MM.1S (cell line): ENCODE measurements at regions not wholly inside any gene's neighbourhood (a gene's known extent, or its start where the extent isn't known, plus 50 kb on each side); places are given as distances from the start of the nearest gene placed in this dataset.

ENCODE experiments used
- DNase-seq: peaks from one replicate; pipeline ENCODE4 v3.0.0-alpha.2; 2015
- H2AFZ ChIP-seq: fragments of 300-600 bp; sonication (generic); 2 replicates; pipeline ENCODE4 v1.6.0; 2016; ENCODE audit warnings: antibody characterized with exemption, low read length
- H3F3A ChIP-seq: fragments of 300-600 bp; sonication (generic); 2 replicates; pipeline ENCODE4 v1.6.1; 2016; ENCODE audit warnings: mild to moderate bottlenecking, antibody characterized with exemption, low read length, moderate library complexity, mixed read lengths; ENCODE audit not compliant: insufficient read depth
- H3K27ac ChIP-seq: fragments of 300-600 bp; sonication (generic); 2 replicates; pipeline ENCODE4 v1.5.1; 2016; ENCODE audit warnings: mild to moderate bottlenecking, low read length
- H3K27me3 ChIP-seq: fragments of 300-600 bp; sonication (generic); replicated peaks from 2 replicates; pipeline ENCODE4 v1.6.0; 2016; ENCODE audit warnings: low read length; ENCODE audit not compliant: insufficient read depth
- H3K36me3 ChIP-seq: fragments of 300-600 bp; sonication (generic); replicated peaks from 2 replicates; pipeline ENCODE4 v1.6.1; 2016; ENCODE audit warnings: mild to moderate bottlenecking, low read length, mixed read lengths; ENCODE audit not compliant: insufficient read depth
- H3K4me1 ChIP-seq: fragments of 300-600 bp; sonication (generic); 2 replicates; pipeline ENCODE4 v1.6.1; 2016; ENCODE audit warnings: low read length, mixed read lengths
- H3K4me2 ChIP-seq: fragments of 300-600 bp; sonication (generic); 2 replicates; pipeline ENCODE4 v1.6.0; 2016; ENCODE audit warnings: low read depth, low read length
- H3K4me3 ChIP-seq: fragments of 300-600 bp; sonication (generic); 2 replicates; pipeline ENCODE4 v1.5.1; 2016; ENCODE audit warnings: low read length, mixed read lengths
- H3K79me2 ChIP-seq: fragments of 300-600 bp; sonication (generic); 2 replicates; pipeline ENCODE4 v1.6.1; 2016; ENCODE audit warnings: mixed run types, low read length, mixed read lengths
- H3K9ac ChIP-seq: fragments of 300-600 bp; sonication (generic); 2 replicates; pipeline ENCODE4 v1.6.1; 2016; ENCODE audit warnings: low read length, mixed read lengths
- H3K9me2 ChIP-seq: fragments of 300-600 bp; sonication (generic); replicated peaks from 2 replicates; pipeline ENCODE4 v1.6.1; 2016; ENCODE audit warnings: mild to moderate bottlenecking, low read length, mixed read lengths; ENCODE audit not compliant: insufficient read depth
- H3K9me3 ChIP-seq: fragments of 300-600 bp; sonication (generic); replicated peaks from 2 replicates; pipeline ENCODE4 v1.6.1; 2016; ENCODE audit warnings: mild to moderate bottlenecking, low read length, mixed read lengths; ENCODE audit not compliant: insufficient read depth
- H4K20me1 ChIP-seq: fragments of 300-600 bp; sonication (generic); 2 replicates; pipeline ENCODE4 v1.6.1; 2016; ENCODE audit warnings: mild to moderate bottlenecking, low read length, moderate library complexity, mixed read lengths; ENCODE audit not compliant: insufficient read depth
- EZH2 ChIP-seq: fragments of 300-600 bp; sonication (generic); optimal IDR thresholded peaks from 2 replicates; pipeline ENCODE3; 2017; ENCODE audit warnings: low read depth, mild to moderate bottlenecking, antibody characterized with exemption, low read length, mixed read lengths
- EZH2phosphoT487 ChIP-seq: fragments of 300-600 bp; sonication (generic); IDR thresholded peaks from 2 replicates; pipeline ENCODE4 v1.6.1; 2018; ENCODE audit warnings: antibody characterized with exemption, low read length
- TF ChIP-seq, protein P1 (sequence below): fragments of 300-600 bp; sonication (generic); IDR thresholded peaks from 2 replicates; pipeline ENCODE4 v1.5.1; 2016; ENCODE audit warnings: antibody characterized with exemption, low read length, mixed read lengths

DNA sequence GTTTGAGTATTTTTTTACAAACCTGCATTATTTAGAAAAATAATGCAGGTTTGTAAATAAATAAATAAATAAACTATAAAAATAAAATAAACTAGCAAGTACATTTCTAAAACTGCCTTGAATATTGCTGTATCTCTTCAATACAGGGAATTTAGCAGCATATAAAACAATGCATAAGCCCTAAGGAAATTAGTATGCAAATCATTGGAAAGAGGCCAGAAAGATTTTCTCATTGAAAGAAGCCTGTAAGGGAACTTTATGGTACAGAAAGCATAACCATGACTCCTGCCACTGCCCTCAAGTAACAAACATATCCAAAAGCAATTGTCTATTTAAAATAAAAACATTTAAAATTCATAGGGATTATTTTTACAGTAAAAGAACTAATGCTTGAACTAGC is 387.3 kb downstream of the HINT1 start:
- Histone ChIP-seq H3K36me3 (no peaks in the 10 kb centered on the region), H3K9ac (no peak overlapping the region), H3K4me3 (no peak overlapping the region), H3K27ac (no peak overlapping the region), H3K79me2 (no peaks in the 10 kb centered on the region), H3K27me3 (no peaks in the 10 kb centered on the region), H3F3A (no peaks in the 10 kb centered on the region), H3K4me1 (no peaks in the 10 kb centered on the region), H3K9me3 (no peaks in the 10 kb centered on the region), H4K20me1 (no peaks in the 10 kb centered on the region), H2AFZ (no peak overlapping the region), H3K4me2 (no peak overlapping the region), H3K9me2 (no peaks in the 10 kb centered on the region)
- TF ChIP-seq EZH2phosphoT487 (no peak), EZH2 (no peak)
- TF ChIP-seq, protein P1, sequence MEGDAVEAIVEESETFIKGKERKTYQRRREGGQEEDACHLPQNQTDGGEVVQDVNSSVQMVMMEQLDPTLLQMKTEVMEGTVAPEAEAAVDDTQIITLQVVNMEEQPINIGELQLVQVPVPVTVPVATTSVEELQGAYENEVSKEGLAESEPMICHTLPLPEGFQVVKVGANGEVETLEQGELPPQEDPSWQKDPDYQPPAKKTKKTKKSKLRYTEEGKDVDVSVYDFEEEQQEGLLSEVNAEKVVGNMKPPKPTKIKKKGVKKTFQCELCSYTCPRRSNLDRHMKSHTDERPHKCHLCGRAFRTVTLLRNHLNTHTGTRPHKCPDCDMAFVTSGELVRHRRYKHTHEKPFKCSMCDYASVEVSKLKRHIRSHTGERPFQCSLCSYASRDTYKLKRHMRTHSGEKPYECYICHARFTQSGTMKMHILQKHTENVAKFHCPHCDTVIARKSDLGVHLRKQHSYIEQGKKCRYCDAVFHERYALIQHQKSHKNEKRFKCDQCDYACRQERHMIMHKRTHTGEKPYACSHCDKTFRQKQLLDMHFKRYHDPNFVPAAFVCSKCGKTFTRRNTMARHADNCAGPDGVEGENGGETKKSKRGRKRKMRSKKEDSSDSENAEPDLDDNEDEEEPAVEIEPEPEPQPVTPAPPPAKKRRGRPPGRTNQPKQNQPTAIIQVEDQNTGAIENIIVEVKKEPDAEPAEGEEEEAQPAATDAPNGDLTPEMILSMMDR, result no peak
- DNase-seq, result no peak

DNA sequence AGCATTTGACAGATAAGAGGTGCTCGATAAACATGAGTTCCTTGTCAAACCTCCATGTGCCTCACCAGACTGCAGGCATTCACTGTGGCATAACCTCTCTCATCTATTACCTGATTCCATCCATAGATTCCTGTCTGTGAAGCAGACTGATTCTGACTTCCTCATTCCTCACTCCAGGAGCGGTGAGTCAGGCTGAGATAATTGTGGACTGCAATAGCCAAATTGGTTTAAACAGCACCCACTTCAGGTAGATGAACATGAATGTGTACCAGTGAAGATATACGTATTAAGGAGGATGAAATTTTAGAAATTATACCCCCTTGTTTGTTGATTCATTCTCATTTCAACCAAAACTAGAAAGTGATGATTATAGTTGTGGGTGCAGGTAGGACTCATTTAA is 391.2 kb downstream of the HINT1 start:
- no peak for DNase-seq
- no peak for TF ChIP-seq EZH2
- TF ChIP-seq, protein P1, result no peak
- Histone ChIP-seq H3K79me2 (no peaks in the 10 kb centered on the region), H3K4me3 (no peak overlapping the region), H3K36me3 (no peaks in the 10 kb centered on the region), H3K27ac (no peak overlapping the region), H2AFZ (no peak overlapping the region), H4K20me1 (no peaks in the 10 kb centered on the region), H3K4me1 (no peaks in the 10 kb centered on the region), H3F3A (no peaks in the 10 kb centered on the region), H3K27me3 (no peaks in the 10 kb centered on the region), H3K4me2 (no peak overlapping the region), H3K9ac (no peak overlapping the region), H3K9me3 (no peaks in the 10 kb centered on the region), H3K9me2 (no peaks in the 10 kb centered on the region)

DNA sequence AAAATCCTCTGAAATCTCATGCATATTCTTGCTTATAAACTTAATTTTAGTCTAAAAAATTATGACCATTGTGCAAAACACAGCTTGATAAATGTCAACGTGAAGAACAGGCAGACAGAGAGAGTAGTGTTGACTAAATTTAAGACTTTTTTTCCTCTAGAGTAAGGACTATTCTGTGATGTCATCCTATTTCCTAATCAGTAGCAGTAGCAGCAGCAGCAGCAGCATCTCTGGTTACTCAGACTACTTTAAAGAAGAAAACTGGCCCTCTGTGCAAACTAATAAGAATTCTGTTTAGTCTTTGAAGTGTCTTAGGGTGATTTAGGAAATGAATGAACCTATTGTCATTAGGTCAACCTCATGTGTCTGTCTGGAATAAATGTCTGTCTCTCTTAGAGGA is 403.0 kb downstream of the HINT1 start:
- Histone ChIP-seq H3K4me3 (no peak overlapping the region), H3K4me1 (no peaks in the 10 kb centered on the region), H3K36me3 (no peaks in the 10 kb centered on the region), H3K9ac (no peak overlapping the region), H3K4me2 (no peak overlapping the region), H4K20me1 (no peaks in the 10 kb centered on the region), H3K27ac (no peak overlapping the region), H3F3A (no peaks in the 10 kb centered on the region), H3K9me2 (no peaks in the 10 kb centered on the region), H3K9me3 (no peaks in the 10 kb centered on the region), H3K79me2 (no peaks in the 10 kb centered on the region), H2AFZ (no peak overlapping the region), H3K27me3 (no peaks in the 10 kb centered on the region)
- DNase-seq, result no peak
- TF ChIP-seq, protein P1, result no peak
- TF ChIP-seq EZH2 (no peak), EZH2phosphoT487 (no peak)

DNA sequence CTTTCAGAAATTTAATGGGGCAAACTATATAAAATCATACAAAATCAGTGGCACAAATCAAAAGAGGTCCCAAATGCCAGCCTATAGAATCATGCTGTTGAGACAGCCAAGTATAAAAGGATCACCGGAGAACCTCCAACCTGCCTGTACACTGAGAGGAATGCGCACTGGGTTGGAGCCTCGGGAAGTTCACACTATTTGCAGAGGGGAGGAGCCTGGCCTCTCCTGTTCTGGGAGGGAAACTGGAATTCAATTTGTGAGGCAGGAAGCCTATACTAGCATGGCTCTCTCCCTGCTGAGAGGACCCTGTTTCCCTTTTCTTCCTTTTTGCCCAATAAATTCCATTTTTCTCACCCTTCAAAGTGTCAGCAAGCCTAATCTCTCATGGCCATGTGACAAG is 406.0 kb downstream of the HINT1 start:
- no peaks in the 10 kb centered on the region for H3K79me2 ChIP-seq
- TF ChIP-seq EZH2phosphoT487 (no peak), EZH2 (no peak)
- TF ChIP-seq, protein P1, result no peak
- H3K27me3 ChIP-seq, result no peaks in the 10 kb centered on the region
- H3K36me3 ChIP-seq, result no peaks in the 10 kb centered on the region
- H2AFZ ChIP-seq, result no peak overlapping the region
- H3K9ac ChIP-seq, result no peak overlapping the region
- no peaks in the 10 kb centered on the region for H4K20me1 ChIP-seq
- no peaks in the 10 kb centered on the region for H3F3A ChIP-seq
- no peak for DNase-seq
- H3K4me1 ChIP-seq, result no peaks in the 10 kb centered on the region
- H3K9me3 ChIP-seq, result no peaks in the 10 kb centered on the region
- H3K4me3 ChIP-seq, result no peak overlapping the region
- no peak overlapping the region for H3K27ac ChIP-seq
- no peak overlapping the region for H3K4me2 ChIP-seq
- no peaks in the 10 kb centered on the region for H3K9me2 ChIP-seq
